Fibroblast of gingiva (primary cell): ENCODE measurements at regions not wholly inside any gene's neighbourhood (a gene's known extent, or its start where the extent isn't known, plus 50 kb on each side); places are given as distances from the start of the nearest gene placed in this dataset.
"Not testable (repeated sequence)": the region's sequence is repeated elsewhere in the genome, so short reads cannot be mapped to it uniquely, and the experiment has no call there.

Experiments
- DNase-seq: peaks from one replicate; pipeline ENCODE4 v3.0.0-alpha.2; 2011; ENCODE audit warnings: low read depth

DNA sequence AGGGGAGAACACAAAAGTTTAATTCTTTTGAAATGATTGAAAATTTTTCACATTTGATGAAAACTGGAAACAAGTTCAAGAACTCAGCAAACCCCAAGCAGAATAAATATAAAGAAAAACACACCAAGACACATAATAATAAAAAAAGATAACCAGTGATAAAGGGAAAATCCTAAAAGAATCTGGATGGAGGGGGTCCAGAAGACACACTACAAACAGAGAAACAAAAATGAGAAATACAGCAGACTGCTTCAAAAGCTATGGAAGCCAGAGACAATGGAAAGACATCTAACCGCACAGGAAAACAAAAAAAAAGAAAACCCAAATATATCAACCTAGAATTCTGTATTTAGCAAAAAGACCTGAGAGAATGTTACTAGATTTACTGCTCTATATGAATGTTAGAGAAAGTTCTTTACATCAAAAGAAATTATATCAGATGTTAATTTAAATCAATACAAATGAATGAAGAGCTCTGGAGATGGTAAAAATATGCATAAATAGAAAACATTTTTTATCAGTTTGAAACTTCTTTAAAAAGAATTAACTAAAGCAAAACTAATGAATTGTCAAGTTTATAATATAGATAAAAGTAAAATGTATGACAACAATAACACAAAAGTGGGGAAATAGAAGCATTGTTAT is 310.7 kb upstream of the PREP start:
- no peak for DNase-seq

DNA sequence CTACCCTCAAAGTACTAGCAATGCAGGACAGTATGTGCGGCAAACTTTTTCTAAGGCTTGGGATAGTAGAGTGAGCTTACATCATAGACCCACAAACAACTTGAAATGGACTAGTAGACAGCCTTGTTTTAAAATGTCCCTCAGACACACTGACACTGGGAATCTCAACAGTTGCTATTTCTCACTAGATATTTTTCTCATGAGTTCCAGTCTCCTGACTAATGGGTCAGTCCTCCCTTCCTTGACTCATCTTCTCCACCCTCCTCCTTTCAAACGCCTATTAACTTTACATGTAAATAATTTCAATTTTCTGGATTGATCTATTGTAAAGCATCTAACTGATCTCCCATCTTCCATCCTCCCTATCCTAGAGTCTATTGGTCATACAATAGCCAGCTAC is 308.3 kb upstream of the PREP start:
- DNase-seq: no peak

DNA sequence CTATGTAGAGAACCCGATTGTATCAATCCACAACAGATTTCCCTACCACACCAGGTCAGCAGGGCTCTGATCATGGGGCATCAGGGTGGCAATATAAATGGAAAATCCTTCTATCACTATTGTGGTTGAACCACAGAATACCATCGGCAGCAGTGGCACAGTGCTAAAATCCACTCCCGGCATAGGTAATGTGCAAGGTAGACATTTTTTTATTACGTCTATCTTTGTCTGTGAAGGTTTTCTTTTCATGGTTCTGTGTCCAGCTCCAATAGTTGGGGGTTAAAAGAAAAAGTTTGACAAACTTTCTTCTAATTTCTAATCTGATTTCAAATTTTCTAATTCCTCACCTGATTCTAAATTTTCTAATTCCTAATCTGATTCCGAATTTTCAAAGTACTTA is 302.7 kb upstream of the PREP start:
- DNase-seq: no peak

DNA sequence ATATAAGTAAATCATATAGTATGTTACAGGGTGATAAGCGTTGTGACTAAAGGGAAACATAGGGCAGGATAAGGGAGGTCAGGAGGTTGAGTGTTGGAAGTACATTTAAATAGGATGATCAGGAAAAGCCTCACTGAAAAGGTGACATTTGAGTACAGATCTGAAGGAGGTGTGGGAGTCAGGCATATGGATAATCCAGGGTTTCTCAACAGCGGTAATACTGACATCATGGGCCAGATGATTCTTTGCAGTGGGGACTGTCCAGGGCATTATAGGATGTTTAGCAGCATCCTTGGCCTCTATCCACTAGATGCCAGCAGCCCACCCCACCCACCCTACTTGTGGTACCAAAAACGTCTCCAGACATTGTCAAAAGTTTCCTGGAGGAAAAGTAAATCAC is 292.6 kb upstream of the PREP start:
- DNase-seq: no peak

DNA sequence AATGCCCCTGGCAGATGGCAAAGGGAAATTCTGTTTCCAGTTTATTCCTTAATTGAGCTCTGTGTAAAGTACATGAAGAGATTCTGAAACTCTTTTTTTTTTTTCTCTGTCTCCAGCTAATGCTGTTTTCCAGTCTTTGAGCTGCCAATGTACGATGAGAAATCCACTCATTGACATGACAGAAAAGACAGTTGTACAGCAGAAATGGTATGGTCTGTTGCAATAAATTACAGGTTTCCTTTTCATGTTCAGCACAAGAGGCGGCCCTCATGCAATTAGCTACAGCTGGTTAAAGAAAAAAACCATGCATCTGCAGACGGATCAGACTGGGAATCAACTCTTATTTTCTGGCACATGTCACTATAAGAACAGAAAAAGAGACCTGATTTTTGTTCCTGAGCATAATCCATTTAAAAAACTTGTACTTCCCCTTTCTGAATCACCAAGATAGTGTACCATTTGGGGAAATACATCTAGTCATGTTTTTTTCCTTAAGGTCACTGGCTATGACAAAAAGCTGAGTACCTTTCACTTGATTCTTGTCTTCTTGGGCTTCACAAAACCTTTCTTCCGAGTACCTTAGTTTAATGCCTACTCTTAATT is 289.8 kb upstream of the PREP start:
- no peak for DNase-seq

DNA sequence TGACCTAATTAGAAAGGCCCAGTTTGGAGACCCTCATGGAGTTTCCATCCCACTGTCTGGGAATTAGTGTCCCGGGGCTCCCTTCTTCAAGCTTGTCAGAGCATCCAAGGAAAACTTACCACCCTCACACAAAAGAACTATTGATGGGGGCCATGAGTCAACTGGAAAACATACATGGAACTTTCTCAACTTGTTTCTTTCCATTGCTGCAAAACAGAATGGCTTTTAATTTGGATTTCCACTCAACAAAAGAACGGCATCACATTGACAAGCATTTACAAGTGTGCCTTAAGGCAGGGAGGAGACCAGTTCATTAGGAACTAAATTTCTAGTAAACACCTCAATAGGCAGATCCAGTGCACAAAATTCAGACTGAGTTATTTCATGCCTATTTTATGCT is 289.1 kb upstream of the PREP start:
- DNase-seq: no peak

DNA sequence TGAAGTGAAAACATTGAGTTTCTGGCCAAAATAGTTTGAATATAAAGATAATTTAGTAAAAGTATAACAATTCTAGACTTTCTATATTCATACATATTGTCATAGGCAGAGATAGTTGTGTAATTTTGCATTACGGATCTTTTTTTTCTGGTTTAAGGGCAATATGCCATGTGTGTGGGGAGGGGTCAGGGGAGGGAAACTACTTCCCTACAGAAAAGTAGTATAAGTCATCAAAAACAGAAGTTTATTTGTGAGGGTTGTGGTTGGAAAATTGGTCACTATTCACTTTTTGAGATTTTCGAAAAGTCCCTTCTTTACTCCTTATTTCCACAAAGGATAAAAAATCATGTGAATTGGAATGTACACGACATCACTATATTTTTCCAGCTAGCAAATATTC is 288.2 kb upstream of the PREP start:
- DNase-seq: no peak

DNA sequence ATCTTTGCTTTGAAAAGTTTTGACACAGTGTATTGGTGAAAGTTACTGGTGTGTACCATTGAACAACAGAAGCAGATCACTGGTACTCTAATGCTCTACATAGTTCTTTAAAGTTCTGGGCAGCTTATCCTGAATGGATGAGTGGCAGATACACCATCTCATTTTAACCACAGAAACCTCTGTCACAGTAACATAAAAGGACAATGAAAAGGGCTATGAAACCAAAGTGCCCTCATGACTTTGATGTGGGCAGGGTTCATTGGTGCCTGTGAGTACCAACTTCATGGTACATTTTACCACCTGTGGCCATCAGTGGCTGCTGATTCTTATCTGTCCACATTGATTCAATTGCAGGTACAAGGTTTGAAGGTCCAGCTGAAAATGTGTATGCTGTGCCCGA is 285.7 kb upstream of the PREP start:
- DNase-seq: no peak

DNA sequence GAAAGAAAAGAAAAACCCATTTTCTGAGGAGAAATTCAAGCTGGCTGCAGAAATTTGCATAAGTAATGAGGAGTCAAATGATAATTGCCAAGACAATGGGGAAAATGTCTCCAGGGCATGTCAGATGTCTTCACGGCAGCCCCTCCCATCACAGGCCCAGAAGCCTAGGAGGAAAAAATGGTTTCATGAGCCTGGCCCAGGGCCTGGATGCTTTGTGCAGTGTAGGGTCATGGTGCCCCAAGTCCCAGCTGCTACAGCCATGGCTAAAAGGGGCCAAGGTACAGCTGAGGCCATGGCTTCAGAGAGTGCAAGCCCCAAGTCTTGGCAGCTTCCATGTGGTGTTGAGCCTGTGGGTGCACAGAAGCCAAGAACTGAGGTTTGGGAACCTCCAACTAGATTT is 283.9 kb upstream of the PREP start:
- DNase-seq: not testable (repeated sequence)

DNA sequence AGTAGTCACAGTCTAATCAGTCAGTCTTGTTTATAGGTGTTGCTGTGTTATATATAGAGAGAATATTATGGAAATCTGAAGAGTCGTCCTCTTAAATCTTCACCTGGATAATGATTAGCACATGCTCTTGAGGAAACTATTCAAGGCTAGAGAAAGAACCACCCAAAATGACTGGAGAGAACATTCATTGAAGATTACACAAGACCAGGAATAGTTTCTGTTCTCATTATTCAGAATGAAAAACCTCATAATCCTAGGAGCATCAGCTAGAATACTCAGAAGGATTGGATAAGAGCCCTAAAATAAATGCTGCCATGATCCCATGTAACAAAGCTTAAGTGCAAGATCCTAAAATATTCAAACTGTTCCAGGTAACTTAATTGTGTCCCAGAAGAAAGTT is 278.2 kb upstream of the PREP start:
- DNase-seq: no peak

DNA sequence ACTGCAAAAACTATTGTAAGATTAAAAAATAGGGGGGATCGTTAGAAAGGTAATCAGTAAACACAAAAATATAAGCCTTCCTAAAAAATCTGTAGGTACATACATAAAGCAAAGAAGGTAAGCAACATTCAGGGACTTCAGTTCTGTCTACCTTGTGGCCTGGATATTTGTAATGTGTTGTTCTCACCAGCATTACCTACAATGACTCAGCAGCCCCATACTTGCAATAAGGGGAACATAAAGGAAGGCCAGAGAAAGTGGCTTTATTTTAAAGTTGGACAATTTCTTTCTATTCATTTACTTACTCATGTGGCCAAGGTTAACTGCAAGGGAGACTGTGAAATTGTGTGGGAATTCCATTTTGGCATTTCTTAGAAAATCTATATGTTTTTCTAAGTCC is 277.2 kb upstream of the PREP start:
- no peak for DNase-seq

DNA sequence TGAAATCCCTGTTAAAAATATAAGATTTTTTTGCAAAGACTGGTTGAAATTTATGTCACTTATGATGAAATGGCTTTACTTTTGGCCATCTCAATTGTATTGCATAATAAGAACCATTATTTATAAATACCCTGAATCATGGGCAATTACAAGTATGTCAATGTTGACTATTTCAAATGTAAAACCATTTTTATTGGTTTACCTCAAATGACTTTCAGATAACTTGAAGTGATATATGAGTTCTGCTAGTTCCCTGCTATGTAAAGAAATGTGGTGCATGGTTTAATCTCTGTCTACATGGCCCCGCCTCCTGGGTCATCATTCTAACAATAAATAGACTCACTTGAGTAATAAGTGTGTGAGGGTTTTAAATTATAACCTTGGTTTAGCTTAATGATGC is 275.6 kb upstream of the PREP start:
- peak; percentile 26 for DNase-seq

DNA sequence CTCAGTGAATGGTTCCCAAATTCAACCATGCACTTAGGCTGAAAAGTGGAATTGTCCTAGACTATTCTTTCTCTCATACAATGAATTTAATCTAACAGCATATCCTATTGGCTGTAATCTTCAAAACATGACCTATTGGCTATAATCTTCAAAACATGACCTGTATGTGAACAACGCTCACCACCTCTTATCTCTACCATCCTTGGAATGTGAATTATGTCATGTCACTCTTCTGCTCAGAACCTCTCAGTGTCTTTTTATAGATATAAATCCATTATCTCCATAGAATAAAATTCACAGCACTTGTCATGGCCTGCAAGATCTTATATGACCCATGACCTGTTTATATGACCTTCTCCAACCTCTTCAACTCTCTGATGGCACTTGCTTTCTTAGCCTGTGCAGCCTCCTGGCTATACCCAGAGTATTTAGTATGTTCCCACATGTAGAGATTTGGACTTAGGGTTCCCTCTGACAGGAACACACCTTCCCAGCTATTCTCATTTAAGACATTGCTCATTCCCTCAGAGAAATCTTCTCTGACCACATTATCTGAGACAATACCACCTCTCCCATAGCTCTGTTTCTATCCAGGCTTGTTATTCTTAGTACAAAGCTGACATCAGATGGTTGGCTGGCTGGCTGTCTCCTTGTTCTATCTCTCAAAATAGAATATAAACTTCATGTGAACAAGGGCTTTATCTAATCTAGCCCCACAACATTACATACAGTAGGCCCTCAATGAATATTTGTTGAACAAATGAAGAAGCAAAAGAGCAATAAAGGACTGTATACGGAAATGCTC is 275.0 kb upstream of the PREP start:
- no peak for DNase-seq

DNA sequence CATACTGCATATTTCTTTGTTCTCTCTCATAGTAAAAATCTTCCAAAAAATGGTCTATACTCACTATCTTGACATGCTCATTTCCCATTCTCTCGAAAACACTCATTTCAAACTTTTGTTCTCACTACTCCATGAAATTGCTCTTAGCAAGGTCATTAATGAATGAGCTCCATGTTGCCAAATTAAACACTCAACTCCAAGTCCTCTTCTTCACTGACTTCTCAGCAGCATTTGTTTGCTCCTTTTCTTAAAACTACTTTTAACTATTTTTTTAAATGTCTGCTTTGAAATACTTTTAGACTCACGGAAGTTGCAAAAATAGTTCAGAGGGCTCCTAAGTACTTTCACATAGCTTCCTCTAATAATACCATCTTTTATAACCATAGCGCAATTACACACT is 274.0 kb upstream of the PREP start:
- DNase-seq: no peak

DNA sequence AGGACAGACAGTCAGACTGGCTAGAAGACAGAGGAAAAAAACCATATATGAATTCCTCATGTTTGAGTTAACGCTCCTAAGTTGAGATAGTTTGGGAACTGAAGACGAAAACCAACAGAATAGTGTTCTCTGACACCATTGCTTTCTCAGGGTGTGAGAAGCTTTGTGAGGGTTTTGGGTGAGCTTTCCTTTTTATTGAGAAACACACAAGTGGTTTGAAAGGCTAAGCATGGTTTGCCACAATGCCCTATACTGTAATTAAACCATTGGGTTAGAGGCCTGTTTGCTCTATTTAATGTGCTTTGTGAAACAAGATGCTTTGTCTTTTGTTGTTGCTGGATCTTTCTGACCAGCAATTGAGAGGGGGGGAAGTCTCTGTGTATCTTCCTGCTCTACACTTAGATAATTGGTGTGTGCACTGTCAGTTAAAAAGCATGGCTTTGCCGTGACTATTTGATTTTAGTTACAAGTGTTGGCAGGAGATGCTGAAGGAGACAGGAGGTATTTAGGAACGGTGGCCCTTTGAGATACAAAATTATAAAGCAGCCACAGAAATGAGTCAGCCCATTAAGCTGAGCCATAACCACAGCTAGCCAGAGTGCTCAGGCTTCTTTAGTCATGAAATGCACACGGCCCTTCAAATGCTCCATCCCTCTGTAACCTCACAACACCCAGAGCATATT is 273.0 kb upstream of the PREP start:
- DNase-seq: peak; percentile 61

DNA sequence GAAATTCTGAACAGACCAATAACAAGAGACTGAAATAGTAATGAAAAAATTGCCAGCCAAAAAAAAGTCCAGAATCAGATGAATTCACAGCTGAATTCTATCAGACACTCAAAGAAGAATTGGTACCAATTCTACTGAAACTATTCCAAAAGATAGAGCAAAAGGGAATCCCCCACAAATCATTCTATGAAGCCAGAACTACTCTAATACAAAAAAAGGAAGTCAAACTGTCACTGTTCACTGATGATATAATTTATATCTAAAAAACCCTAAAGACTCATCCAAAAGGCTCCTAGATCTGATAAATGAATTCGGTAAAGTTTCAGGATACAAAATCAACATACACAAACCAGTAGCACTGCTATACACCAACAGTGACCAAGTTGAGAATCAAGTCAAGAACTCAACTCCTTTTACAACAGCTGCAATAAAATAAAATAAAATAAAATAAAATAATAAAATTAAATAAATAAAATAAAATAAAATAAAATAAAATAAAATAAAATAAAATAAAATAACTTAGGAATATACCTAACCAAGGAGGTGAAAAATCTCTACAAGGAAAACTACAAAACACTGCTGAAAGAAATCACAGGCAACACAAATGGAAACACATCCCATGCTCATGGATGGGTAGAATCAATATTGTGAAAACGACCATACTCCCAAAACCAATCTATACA is 270.1 kb upstream of the PREP start:
- DNase-seq: not testable (repeated sequence)

DNA sequence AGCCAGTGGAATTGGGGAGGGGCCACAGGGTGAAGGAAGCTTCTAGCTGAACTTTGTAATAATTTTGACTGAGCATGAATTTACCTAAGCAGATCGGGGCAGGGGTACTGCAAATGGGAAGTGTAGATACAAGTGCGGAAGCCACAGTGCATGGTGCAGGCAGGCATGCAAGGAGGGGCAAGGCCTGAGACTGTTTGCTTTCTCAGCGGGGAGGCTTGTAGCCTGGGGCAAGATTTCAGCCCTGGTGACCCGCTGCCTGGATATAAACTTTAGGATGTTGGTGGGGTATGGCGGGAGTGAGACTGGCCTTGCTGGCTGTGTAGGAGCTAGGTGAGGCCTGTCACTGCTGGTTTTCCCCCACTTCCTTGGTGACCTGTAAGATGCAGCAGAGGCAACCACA is 266.4 kb upstream of the PREP start:
- DNase-seq: no peak

DNA sequence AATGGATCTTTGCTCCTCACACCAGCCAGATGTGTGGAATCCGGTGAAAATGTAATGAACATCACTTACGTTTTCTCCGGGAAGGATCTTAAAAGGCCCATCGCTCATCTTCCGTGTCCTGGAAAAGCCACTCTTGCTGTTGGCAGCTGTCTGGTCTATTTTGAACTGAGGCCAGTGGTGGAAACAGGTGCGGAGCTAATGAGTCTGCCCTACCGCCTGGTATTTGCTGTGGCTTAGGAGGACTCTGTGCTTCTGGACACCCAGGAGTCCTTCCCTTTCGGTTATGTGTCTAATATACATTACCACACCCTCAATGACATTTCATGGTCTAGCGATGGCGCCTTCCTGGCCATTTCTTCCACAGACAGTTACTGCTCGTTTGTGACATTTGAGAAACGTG is 264.2 kb upstream of the PREP start:
- DNase-seq: no peak

DNA sequence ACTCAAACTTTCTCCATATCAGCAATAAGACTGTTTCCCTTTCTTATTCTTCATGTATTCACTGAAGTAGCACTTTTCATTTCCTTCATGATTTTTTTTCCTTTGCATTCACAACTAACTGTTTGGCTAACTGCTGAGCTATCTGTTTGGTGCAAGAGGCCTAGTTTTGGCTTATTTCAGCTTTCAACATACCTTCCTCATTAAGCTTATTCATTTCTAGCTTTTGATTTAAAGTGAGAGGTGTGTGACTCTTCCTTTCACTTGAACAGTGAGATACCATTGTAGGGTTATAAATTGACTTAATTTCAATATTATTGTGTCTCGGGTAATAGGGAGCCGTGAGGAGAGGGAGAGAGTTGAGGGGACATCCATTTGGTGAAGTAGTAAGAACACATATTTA is 262.0 kb upstream of the PREP start:
- DNase-seq: no peak

DNA sequence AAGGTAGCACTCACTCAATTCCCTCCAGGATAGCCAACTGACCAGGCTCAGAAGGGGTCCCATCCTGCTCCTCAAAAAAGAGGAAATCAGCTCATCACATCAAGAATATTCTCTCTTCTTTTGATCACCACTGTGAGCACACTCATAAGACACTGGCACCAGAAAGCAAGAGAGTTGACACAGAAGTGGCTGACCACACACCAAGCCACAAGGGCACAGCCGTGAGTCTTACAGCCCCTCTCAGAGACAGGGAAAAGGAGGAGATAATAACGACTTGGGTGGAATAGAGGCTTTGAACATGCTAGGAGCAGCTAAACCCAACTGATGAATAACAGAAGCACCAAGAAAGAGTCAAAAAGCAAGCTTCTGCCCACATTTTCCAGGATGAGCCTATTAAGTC is 249.1 kb upstream of the PREP start:
- DNase-seq: no peak

DNA sequence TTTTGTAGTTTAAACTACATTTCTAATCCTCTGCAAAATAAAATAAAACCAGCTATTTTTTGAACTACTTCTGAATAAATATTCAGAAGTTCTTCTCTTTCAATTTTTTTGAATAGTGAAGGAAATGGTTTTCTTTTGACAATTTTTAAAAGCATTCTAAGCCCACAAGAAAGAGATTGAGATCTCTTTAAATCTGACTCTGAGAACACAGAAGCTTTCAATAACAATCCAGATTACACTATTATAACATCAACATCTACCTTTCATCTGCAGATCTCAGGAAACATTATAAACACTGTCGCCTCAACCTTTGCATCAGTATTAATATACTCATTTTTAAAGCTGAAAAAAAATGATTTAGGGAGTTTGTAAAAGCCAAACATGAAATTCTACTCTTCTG is 247.5 kb upstream of the PREP start:
- no peak for DNase-seq

DNA sequence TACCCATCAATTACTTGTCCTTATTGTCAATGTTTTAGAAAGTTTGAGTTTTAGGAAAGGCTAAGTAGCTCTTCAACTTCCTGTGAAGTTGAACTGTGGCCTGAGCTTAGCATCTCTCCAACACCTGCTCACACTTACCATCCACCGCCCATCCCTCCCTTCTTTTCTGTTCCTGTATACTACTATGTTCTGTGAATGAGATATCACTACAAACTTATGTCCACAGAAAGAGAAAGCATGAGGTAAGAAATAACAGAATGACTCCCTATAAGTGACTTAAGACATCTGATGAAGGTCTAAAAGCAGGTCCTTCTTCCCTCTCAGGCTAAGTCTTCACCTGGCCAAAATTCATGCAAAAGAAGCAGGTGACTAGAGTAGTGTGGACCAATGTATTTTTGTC is 246.3 kb upstream of the PREP start:
- DNase-seq: no peak
